Liver (tissue), 8 donors: ENCODE measurements at regions not wholly inside any gene's neighbourhood (a gene's known extent, or its start where the extent isn't known, plus 50 kb on each side); places are given as distances from the start of the nearest gene placed in this dataset.

ENCODE experiments used
- DNase-seq: peaks from one replicate; pipeline ENCODE4 v3.0.0-alpha.2; 2017; ENCODE audit warnings: low spot score
- H3K27ac ChIP-seq, 2 donors: one replicate each; pipeline ENCODE4 v1.7.0; 2013; ENCODE audit warnings: inconsistent platforms in 2 of 2, low read length in 2 of 2, control low read depth in 1 of 2, low read depth in 1 of 2, mild to moderate bottlenecking in 1 of 2
- H3K27me3 ChIP-seq, 4 donors: one replicate each; pipeline versions ENCODE4 v1.6.1 to v1.7.0; 2013; ENCODE audit warnings: low read length in 3 of 4, inconsistent platforms in 1 of 4, mild to moderate bottlenecking in 1 of 4, moderate library complexity in 1 of 4; ENCODE audit not compliant: control insufficient read depth in 4 of 4, insufficient read depth in 4 of 4
- H3K36me3 ChIP-seq, 4 donors: one replicate each; pipeline versions ENCODE4 v1.6.1 to v1.7.0; 2013; ENCODE audit warnings: low read length in 3 of 4, mild to moderate bottlenecking in 3 of 4, low read depth in 1 of 4, moderate library complexity in 1 of 4; ENCODE audit not compliant: control insufficient read depth in 4 of 4, insufficient read depth in 3 of 4
- H3K4me1 ChIP-seq, 4 donors: one replicate each; pipeline versions ENCODE4 v1.6.1 to v1.7.0; 2013; ENCODE audit warnings: low read length in 3 of 4, mild to moderate bottlenecking in 3 of 4, moderate library complexity in 1 of 4; ENCODE audit not compliant: control insufficient read depth in 4 of 4, insufficient read depth in 4 of 4
- H3K4me3 ChIP-seq, 3 donors: one replicate each; pipeline versions ENCODE4 v1.6.1 to v1.7.0; 2013; ENCODE audit warnings: low read length in 3 of 3, control low read depth in 1 of 3, low read depth in 1 of 3, mild to moderate bottlenecking in 1 of 3
- H3K9ac ChIP-seq, 2 donors: one replicate each; pipeline ENCODE4 v1.7.0; 2013; ENCODE audit warnings: low read length in 2 of 2, mild to moderate bottlenecking in 2 of 2, moderate library complexity in 2 of 2, control low read depth in 1 of 2, low read depth in 1 of 2
- H3K9me3 ChIP-seq, 4 donors: one replicate each; pipeline versions ENCODE4 v1.6.1 to v1.7.0; 2013; ENCODE audit warnings: low read length in 3 of 4; ENCODE audit not compliant: control insufficient read depth in 4 of 4
- ATF3 ChIP-seq: IDR thresholded peaks from 2 replicates; pipeline ENCODE4 v1.6.1; 2016; ENCODE audit warnings: antibody characterized with exemption
- CTCF ChIP-seq: fragments of 150-350 bp; IDR thresholded peaks from 2 replicates; pipeline ENCODE4 v1.5.1; 2017; ENCODE audit warnings: improper control_type of control experiment, low read depth, low read length; ENCODE audit not compliant: missing input control
- EGR1 ChIP-seq, 2 donors: IDR thresholded peaks; 2 replicates each; pipeline ENCODE4 v1.6.1; 2016 to 2018; ENCODE audit warnings: antibody characterized with exemption in 2 of 2, low read depth in 2 of 2
- FOXA1 ChIP-seq: IDR thresholded peaks from 2 replicates; pipeline ENCODE4 v1.6.1; 2016; ENCODE audit warnings: antibody characterized with exemption
- FOXA2 ChIP-seq: IDR thresholded peaks from 2 replicates; pipeline ENCODE4 v1.6.1; 2016; ENCODE audit warnings: antibody characterized with exemption
- GABPA ChIP-seq, 2 donors: IDR thresholded peaks in 1 of 2; conservative IDR thresholded peaks in 1 of 2; 2 replicates each; pipeline ENCODE4 v1.6.1; 2016; ENCODE audit warnings: antibody characterized with exemption in 2 of 2, mild to moderate bottlenecking in 1 of 2, moderate library complexity in 1 of 2
- HNF4A ChIP-seq, 2 donors: conservative IDR thresholded peaks; 2 replicates each; pipeline ENCODE4 v1.6.1; 2016; ENCODE audit warnings: antibody characterized with exemption in 2 of 2, mild to moderate bottlenecking in 2 of 2
- HNF4G ChIP-seq: IDR thresholded peaks from 2 replicates; pipeline ENCODE4 v1.6.1; 2016; ENCODE audit warnings: antibody characterized with exemption
- JUND ChIP-seq, 2 donors: IDR thresholded peaks; 2 replicates each; pipeline ENCODE4 v1.6.1; 2016; ENCODE audit warnings: antibody characterized with exemption in 2 of 2
- MAX ChIP-seq: IDR thresholded peaks from 2 replicates; pipeline ENCODE4 v1.6.1; 2016; ENCODE audit warnings: antibody characterized with exemption
- NR2F2 ChIP-seq: IDR thresholded peaks from 2 replicates; pipeline ENCODE4 v1.6.1; 2016; ENCODE audit warnings: antibody characterized with exemption
- RAD21 ChIP-seq, 2 donors: IDR thresholded peaks; 2 replicates each; pipeline ENCODE4 v1.6.1; 2016; ENCODE audit warnings: antibody characterized with exemption in 2 of 2, mild to moderate bottlenecking in 2 of 2
- REST ChIP-seq: IDR thresholded peaks from 2 replicates; pipeline ENCODE4 v1.6.1; 2016; ENCODE audit warnings: antibody characterized with exemption, mild to moderate bottlenecking
- RXRA ChIP-seq, 2 donors: IDR thresholded peaks; 2 replicates each; pipeline ENCODE4 v1.6.1; 2017 to 2018; ENCODE audit warnings: antibody characterized with exemption in 2 of 2, mild to moderate bottlenecking in 1 of 2
- SP1 ChIP-seq: IDR thresholded peaks from 2 replicates; pipeline ENCODE4 v1.6.1; 2018; ENCODE audit warnings: antibody characterized with exemption, mild to moderate bottlenecking
- TAF1 ChIP-seq: conservative IDR thresholded peaks from 2 replicates; pipeline ENCODE4 v1.6.1; 2016; ENCODE audit warnings: antibody characterized with exemption, mild to moderate bottlenecking
- YY1 ChIP-seq: IDR thresholded peaks from 2 replicates; pipeline ENCODE4 v1.6.1; 2016; ENCODE audit warnings: antibody characterized with exemption, mild to moderate bottlenecking
- ZBTB33 ChIP-seq: IDR thresholded peaks from 2 replicates; pipeline ENCODE4 v1.6.1; 2016; ENCODE audit warnings: antibody characterized with exemption
- whole genome bisulfite sequencing: extraction: QIAGEN DNeasy Blood & Tissue Kit; methylation state at CpG from one replicate; pipeline ENCODE4 v1.1.7; 2013; 5-methylcytosine and 5-hydroxymethylcytosine counted together
- donor health status: healthy.
- donor health status: healthy.
- donor health status: healthy.
- donor health status: healthy.
- donor health status: healthy.

- Histone ChIP-seq H3K4me3 (no peak overlapping the region), H3K27me3 (no peaks in the 10 kb centered on the region), H3K9me3 (peaks cover 4 to 10% (median 6%) of the 10 kb centered on the region in 4 donors), H3K4me1 (no peaks in the 10 kb centered on the region), H3K36me3 (no peaks in the 10 kb centered on the region), H3K27ac (no peak overlapping the region), H3K9ac (no peak overlapping the region)
- WGBS = 79% methylated on average over 6 of the region's 6 CpGs
- no peak for TF ChIP-seq CTCF
- TF ChIP-seq FOXA2 = no peak
- no peak for TF ChIP-seq ATF3
- TF ChIP-seq JUND (IDR thresholded peaks at IDR 0.05) = no peak
- TF ChIP-seq ZBTB33 = no peak
- TF ChIP-seq EGR1 (IDR thresholded peaks at IDR 0.05; ENCODE audit: low read depth in 2 of 2) = no peak
- no peak for TF ChIP-seq RAD21 (IDR thresholded peaks at IDR 0.05)
- TF ChIP-seq TAF1 = no peak
- TF ChIP-seq HNF4A (conservative IDR thresholded peaks at IDR 0.05) = no peak
- TF ChIP-seq RXRA (IDR thresholded peaks at IDR 0.05) = no peak
- no peak for TF ChIP-seq REST
- TF ChIP-seq SP1 = no peak
- no peak for TF ChIP-seq FOXA1
- no peak for TF ChIP-seq MAX
- no peak for TF ChIP-seq NR2F2
- TF ChIP-seq GABPA (IDR thresholded peaks at IDR 0.05 in 1 of 2, conservative IDR thresholded peaks at IDR 0.05 in 1 of 2) = no peak
- DNase-seq = no peak
Observed at GRCh38 chr14:101313268-101313667, 248.0 kb upstream of the DIO3 start.

GRCh38 chr14:101315802-101316296, 245.4 kb upstream of the DIO3 start:
- peaks cover 4 to 10% (median 6%) of the 10 kb centered on the region in 4 donors for H3K9me3 ChIP-seq
- no peak overlapping the region for H3K4me3 ChIP-seq
- H3K4me1 ChIP-seq = no peaks in the 10 kb centered on the region
- DNase-seq = no peak
- TF ChIP-seq MAX (no peak), FOXA1 (no peak), YY1 (no peak), SP1 (no peak), HNF4G (no peak), CTCF (no peak), REST (no peak), NR2F2 (no peak)
- 88% methylated on average over 3 of the region's 3 CpGs for WGBS
- no peak overlapping the region for H3K9ac ChIP-seq
- H3K27me3 ChIP-seq = no peaks in the 10 kb centered on the region
- no peaks in the 10 kb centered on the region for H3K36me3 ChIP-seq
- no peak overlapping the region for H3K27ac ChIP-seq
